ENCODE measurements at regions not wholly inside any gene's neighbourhood (a gene's known extent, or its start where the extent isn't known, plus 50 kb on each side); places are given as distances from the start of the nearest gene placed in this dataset.

DNA sequence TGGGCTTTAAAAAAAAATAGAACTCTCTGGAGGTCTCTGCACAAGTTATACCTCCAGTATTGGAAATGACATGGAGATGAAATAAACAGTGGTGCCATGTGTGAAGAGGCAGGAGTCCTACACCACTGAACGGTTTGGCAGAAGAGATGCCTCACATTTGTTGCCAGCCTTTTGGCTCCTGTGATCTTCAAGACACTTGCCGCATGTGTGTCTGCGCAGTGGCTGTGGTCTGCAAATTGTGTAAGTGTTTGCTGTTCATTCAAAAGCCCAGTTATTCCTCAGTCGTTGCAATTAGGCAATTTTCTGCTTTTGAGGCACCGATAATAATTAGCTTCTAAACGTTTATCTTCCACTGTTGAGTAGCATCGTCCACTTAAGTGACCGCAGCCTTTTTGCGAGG is 319.1 kb downstream of the BRD1 start:
- intact Hi-C loops (cut with DNase I): no loop called here
- H3K27ac ChIP-seq: no peak overlapping the region
- no peaks in the 10 kb centered on the region for H3K4me1 ChIP-seq
- no peaks in the 10 kb centered on the region for H3K36me3 ChIP-seq (ENCODE audit: insufficient read depth in 1 of 2, low read depth in 1 of 2)
- TF ChIP-seq, protein P1, sequence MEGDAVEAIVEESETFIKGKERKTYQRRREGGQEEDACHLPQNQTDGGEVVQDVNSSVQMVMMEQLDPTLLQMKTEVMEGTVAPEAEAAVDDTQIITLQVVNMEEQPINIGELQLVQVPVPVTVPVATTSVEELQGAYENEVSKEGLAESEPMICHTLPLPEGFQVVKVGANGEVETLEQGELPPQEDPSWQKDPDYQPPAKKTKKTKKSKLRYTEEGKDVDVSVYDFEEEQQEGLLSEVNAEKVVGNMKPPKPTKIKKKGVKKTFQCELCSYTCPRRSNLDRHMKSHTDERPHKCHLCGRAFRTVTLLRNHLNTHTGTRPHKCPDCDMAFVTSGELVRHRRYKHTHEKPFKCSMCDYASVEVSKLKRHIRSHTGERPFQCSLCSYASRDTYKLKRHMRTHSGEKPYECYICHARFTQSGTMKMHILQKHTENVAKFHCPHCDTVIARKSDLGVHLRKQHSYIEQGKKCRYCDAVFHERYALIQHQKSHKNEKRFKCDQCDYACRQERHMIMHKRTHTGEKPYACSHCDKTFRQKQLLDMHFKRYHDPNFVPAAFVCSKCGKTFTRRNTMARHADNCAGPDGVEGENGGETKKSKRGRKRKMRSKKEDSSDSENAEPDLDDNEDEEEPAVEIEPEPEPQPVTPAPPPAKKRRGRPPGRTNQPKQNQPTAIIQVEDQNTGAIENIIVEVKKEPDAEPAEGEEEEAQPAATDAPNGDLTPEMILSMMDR (IDR thresholded peaks at IDR 0.05): no peak
- no peak overlapping the region for H3K4me3 ChIP-seq
- no peak for ATAC-seq
- H3K27me3 ChIP-seq (ENCODE audit: insufficient read depth in 3 of 3, low read length in 2 of 3): no peaks in the 10 kb centered on the region
- DNase-seq: no peak
- WGBS, 3 donors: 80 to 90% (median 84%) methylated on average over 9 of the region's 9 CpGs
- peaks cover 10% of the 10 kb centered on the region for H3K9me3 ChIP-seq

GRCh38 chr22:49507607-49508292 is 319.9 kb downstream of the BRD1 start:
- Histone ChIP-seq H3K9me3 (peaks cover 10% of the 10 kb centered on the region), H3K4me3 (no peak overlapping the region), H3K27me3 (ENCODE audit: insufficient read depth in 3 of 3, low read length in 2 of 3) (no peaks in the 10 kb centered on the region), H3K36me3 (ENCODE audit: insufficient read depth in 1 of 2, low read depth in 1 of 2) (no peaks in the 10 kb centered on the region), H3K4me1 (no peaks in the 10 kb centered on the region), H3K27ac (no peak overlapping the region)
- DNase-seq: no peak
- ATAC-seq: no peak
- 86 to 90% (median 87%) methylated on average over 22 of the region's 22 CpGs for WGBS, 3 donors
- TF ChIP-seq, protein P1 (IDR thresholded peaks at IDR 0.05): no peak
- intact Hi-C loops (cut with DNase I): no loop called here

DNA sequence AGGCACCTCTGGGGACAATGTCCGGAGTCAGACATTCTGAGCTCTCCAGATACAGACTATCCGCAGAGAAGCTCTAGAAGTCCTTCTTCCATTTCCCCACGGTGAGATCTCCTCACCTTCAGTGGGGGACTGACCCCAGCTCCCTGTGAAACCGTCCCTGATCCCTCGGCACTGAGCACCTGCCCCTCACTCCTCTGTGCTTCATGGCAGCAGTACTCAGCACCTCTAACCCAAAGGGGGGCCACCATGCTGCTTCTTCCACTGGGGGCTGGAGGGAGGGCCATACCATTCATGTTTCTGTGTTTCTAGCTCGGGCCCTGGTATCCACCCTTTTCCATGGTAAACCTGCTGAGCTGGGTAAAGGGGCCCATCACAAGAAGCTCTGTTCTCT is 321.7 kb downstream of the BRD1 start:
- WGBS, 3 donors: 85 to 90% (median 89%) methylated on average over 6 of the region's 6 CpGs
- DNase-seq (no peak), ATAC-seq (no peak)
- intact Hi-C loops (cut with DNase I): no loop called here
- no peaks in the 10 kb centered on the region for H3K36me3 ChIP-seq (ENCODE audit: insufficient read depth in 1 of 2, low read depth in 1 of 2)
- TF ChIP-seq, protein P1 (IDR thresholded peaks at IDR 0.05): no peak
- no peaks in the 10 kb centered on the region for H3K4me1 ChIP-seq
- peaks cover 5% of the 10 kb centered on the region for H3K9me3 ChIP-seq
- H3K27ac ChIP-seq: no peak overlapping the region
- peaks cover 0 to 2% (median 0%) of the 10 kb centered on the region in 3 donors for H3K27me3 ChIP-seq (ENCODE audit: insufficient read depth in 3 of 3, low read length in 2 of 3)
- H3K4me3 ChIP-seq: no peak overlapping the region

- H3K4me3 ChIP-seq: no peak overlapping the region
- no peak for ATAC-seq
- WGBS, 3 donors: 88 to 94% (median 93%) methylated on average over 7 of the region's 7 CpGs
- no peaks in the 10 kb centered on the region for H3K36me3 ChIP-seq (ENCODE audit: insufficient read depth in 1 of 2, low read depth in 1 of 2)
- H3K27ac ChIP-seq: no peak overlapping the region
- no peaks in the 10 kb centered on the region for H3K9me3 ChIP-seq
- no peak for DNase-seq
- intact Hi-C loops (cut with DNase I): no loop called here
- TF ChIP-seq, protein P1 (IDR thresholded peaks at IDR 0.05): no peak
- H3K4me1 ChIP-seq: no peaks in the 10 kb centered on the region
- peaks cover 0 to 2% (median 0%) of the 10 kb centered on the region in 3 donors for H3K27me3 ChIP-seq (ENCODE audit: insufficient read depth in 3 of 3, low read length in 2 of 3)
Observed at GRCh38 chr22:49505337-49506009, 322.2 kb downstream of the BRD1 start.

All from psoas muscle (tissue), 7 donors.